ENCODE measurements at regions not wholly inside any gene's neighbourhood (a gene's known extent, or its start where the extent isn't known, plus 50 kb on each side); places are given as distances from the start of the nearest gene placed in this dataset.

GRCh38 chr20:40254023-40254772 lies 434.8 kb downstream of the MAFB start:
- TF ChIP-seq POLR2A (IDR thresholded peaks at IDR 0.05) (no peak), CTCF (IDR thresholded peaks at IDR 0.05) (no peak)

Measured in ovary (tissue), 3 donors.